T-helper 1 cell treated with Interleukin-12 subunit alpha and Interleukin-12 subunit beta and Interleukin-4 antibody, amounts not matched to agents 30 ng/mL and 1 ng/mL, for 36 hours (primary cell): ENCODE measurements at regions not wholly inside any gene's neighbourhood (a gene's known extent, or its start where the extent isn't known, plus 50 kb on each side); places are given as distances from the start of the nearest gene placed in this dataset.
"Not testable (repeated sequence)": the region's sequence is repeated elsewhere in the genome, so short reads cannot be mapped to it uniquely, and the experiment has no call there.

Experiments
- intact Hi-C: fragments of 100-400 bp; cut with micrococcal nuclease; formaldehyde crosslinking; loops from one replicate; pipeline ENCODE4 v1.15.1; 2024

DNA sequence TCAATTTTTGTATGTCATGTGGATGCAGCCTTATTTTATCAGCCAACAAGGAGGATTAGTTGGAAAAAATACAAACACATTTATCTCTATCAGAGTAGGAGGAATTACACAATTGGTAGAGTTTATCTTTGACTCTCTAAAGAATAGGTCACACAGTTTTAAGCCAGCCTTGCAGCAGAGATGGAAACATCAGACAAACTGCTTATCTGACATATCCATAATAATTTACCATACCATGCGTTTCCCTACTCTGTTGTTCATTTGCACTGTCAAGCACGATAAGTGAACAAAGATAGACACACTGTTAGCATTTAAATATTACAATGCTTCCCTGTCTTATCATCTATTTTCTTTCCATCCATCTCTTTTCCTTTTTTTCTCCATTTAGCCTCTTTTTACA is 283.7 kb upstream of the SMIM30 start:
- intact Hi-C loops, result no loop called here

DNA sequence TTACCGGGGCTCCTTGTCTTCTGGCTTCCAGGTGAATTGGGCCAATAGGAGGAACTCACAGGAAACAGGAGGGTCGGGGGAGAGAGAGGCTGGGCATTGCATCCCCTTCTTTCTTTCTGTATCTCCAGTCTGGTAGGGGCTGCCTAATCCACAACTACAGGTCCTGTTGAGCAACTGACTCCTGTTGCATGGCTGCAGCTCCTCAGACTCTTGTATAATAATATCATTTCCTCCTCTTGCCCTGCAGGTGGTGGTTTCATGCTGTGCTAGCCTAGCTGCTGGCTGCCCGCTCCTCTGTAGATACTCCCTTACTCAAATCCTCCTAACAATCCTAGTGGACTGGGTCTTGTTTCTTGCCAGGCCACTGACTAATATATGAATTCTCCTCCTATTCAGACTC is 276.5 kb upstream of the SMIM30 start:
- intact Hi-C loops, result no loop called here

DNA sequence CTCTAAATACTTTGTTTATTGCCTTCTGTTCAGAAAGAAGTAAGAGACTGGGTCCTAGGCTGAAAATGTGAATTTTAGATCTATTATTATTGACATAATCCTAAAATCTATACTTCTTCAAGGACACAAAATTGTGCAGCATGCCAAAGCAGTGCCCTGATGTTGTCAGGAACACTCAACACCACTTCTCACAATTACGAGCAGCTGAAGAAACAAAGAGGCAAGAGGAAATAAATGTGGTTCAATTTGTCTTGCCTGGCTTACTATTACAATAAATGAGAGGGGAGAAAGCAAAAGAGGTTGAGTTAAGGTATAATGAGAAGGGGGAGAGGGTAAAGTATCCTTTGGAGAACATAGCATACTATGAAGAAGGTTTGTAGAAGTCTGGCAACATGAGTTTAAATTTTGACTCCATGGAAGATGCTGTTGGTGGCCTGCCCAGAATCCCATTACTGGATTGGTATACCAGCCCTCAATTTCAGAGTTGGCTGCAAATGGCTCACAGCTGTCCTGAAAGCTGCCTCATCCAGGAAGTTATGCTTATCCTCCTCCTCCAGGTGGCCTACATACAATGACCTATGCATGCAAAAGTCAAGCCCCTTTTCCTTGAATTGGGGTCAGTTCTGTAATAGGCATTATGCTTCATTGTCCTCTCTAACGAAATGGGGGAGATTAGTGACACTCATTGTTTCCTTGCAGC is 274.6 kb upstream of the SMIM30 start:
- intact Hi-C loops, result no loop called here

DNA sequence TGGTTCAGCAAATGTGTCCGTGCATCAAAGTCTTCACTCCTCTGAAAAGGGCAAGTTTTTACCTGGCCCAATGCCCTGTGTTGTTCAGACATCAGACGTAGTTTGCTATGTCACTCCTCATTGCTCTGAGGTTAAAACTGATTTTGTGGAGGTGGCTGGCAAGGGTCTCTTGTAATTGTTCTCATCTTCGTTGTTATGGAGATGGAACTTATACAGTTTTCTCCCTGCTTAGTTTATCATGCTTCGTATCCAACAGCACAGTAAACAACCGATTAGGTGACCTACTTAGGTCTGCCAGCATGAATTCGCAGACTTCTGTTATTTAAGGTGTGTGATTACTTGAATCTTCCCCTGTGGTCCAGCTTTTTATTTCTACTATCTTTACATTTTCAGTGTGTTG is 274.1 kb upstream of the SMIM30 start:
- intact Hi-C loops, result no loop called here

DNA sequence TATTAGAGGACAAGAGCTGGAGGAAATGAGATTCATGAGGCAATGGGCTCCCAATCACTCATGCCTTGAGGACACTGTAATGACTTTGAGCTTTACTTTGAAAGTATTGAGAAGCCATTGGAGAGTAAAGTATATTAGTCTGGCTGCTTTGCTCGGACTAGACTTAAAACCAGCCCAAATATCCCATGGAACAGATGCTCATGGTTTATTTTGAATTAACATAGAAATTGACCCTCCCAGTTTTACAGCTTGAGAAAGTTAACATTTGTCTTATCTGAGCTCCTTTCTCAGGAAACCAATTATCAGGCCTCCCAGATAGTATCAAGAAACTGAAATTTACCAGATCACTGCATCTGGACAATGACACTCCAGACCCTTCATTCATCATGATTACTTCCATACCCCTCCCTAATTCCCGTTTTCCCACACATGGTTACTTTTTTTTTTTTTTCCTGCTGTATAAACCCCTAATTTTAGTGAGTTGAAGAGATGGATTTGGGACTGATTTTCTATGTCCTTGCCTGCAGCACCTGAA is 270.8 kb upstream of the SMIM30 start:
- intact Hi-C loops, result no loop called here

DNA sequence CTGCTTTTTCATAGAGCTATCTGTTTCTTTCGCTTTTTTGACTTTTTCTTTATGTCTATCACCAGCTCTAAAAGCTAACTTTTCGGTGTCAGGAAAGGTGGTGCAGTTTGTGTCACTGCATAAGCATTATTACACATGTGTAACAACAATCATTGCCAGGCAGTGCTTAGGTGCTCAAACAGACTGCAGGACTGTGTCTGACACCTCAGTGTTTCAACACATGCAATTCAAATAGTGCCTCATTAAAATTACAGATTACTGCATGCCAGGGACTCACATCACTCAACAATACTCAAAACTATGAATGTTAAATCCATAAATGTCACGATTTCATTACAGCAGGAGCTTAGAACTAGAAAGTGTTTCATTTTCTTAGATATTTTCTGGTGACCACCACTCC is 265.3 kb upstream of the SMIM30 start:
- intact Hi-C loops, result no loop called here

DNA sequence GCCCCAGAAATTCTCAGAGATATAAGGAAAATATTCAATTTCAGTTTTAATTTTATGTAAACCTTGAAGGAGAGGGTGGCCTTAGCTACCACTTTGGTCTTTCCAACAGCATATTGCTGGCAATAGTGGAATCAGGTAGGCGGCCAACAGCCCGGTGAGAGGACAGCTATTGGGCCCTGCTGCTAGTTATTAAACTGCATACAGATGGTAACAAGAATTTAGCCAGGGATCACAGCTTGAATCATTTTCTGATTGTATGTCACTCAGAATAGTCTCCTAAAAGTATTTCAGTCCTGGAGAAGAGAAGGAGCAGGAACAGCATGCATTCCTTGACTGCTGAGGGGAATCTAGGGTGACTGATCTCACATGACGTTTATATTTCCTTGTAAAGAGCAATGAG is 261.4 kb upstream of the SMIM30 start:
- intact Hi-C loops, result no loop called here

DNA sequence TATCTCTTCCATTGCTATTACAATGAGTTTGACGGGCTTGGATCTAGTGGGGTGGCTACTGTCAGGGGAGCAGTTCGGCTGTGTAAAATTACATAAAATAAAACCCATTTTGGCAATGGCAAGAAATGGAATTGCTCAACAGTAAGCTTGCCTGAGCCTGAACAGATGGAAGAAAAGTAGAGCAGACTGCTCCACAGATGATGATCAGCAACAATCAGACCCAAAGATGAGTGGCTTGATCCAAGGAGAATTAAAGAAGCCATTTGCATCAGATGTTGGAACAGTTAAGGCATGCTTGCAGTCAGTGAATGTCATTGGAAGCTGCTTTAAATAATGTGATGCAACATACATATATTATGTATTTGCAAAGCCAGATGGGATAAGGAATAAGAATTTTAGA is 256.6 kb upstream of the SMIM30 start:
- intact Hi-C loops, result no loop called here

DNA sequence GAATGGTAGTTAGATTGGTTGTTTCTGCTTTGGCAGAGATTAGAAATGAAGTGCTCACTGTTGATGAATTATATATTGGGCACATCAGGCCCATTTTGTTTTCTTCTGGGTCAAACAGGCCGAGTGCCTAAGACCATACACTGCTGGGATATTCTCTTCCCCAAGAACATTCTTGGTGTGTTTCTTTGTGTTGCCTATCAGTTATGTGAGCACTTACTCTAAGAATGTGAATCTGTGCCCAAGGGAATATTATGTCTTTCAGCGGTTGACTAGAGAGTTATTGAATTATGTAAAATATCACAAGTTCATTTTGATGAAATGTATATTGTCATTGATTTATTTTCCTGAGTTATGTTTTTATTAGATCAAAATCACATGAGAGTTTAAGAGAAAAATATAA is 255.5 kb upstream of the SMIM30 start:
- intact Hi-C loops, result no loop called here

DNA sequence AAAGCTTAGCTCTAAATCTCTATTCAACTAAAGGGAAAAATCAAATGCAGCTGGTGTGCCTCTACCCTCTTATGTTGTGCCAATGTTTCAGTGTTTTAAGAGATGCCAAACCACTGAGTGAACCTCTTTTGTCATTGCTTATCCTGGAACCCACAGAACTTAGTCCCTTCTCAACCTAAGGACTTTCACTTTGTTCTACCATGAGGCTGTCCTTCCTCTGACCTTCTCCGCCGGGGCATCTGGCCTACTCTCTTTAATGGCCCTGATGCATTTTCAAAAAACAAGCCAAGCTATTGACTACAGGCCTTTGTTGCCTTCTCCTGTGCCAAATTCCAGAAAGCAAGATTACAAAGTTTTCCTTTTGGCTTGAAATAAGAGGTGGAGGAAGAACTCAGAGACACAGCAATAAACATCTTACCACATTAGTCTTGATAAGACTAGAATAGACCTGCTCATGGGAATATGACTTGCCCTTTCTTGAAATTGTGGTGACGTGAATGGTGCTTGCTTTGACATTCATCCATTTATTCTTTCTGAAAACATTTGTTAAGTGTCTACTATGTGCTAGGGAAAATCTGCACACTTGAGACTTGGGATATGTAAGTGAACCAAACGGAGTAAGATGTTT is 253.2 kb upstream of the SMIM30 start:
- intact Hi-C loops, result no loop called here

DNA sequence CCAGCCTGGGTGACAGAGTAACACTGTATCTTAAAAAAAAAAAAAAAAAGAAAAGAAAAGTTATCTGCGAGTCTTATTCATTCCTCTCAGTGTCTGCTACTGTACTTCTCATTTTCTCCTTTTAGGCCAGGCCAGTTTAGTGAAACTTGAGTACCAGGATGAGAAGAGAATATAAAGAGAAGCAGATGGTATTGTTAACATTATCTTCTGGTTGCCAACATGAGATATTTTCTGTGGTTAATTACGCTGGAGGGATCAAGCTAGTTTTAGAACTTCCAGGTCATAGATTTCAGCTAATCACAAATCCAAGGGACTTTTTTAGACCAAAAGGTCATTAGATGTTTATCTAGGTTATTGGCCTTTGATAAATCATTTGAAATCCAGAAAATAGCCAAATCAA is 252.6 kb upstream of the SMIM30 start:
- intact Hi-C loops, result no loop called here

DNA sequence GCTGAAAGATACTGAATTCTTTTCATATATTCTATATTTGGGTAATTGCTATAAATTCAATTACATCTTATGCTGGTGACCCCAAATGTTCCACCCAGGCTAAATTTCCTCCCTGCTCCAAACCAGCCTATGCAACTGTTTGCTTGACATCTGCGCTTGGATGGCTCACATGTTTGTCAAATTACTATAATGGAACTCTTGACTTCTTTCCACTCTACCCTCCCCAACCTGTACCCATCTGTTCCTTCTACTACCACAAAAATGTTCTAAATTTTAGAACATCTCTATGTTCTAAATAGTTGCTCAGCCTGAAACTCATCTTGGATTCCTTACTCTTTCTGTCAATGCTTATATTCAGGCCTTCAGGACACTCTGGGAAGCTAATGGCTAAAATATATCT is 249.9 kb upstream of the SMIM30 start:
- intact Hi-C loops, result no loop called here

DNA sequence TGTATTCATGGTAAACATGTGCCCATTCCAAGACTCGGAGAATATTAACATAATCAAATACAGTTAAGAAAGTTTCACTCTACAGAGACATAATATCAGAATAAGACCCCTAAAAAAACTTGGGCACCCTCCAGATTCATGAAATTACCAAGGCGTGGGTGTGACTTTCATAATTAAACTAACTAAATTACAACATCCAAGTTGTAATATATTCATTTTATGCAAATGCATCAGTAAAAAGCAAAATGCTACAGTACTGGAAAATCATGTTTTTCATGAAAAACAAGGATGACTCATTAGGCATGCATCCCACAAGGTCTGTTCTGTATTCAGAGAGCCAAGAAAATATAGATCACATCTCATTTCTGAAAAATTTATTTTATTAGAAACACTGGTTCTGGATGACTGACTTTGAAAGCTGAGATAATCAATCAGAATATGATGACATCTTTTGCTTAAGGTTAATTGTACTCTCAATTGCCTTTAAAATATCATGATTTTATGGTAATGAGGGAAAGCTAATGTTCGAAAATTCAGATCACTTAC is 248.8 kb upstream of the SMIM30 start:
- intact Hi-C loops, result no loop called here

DNA sequence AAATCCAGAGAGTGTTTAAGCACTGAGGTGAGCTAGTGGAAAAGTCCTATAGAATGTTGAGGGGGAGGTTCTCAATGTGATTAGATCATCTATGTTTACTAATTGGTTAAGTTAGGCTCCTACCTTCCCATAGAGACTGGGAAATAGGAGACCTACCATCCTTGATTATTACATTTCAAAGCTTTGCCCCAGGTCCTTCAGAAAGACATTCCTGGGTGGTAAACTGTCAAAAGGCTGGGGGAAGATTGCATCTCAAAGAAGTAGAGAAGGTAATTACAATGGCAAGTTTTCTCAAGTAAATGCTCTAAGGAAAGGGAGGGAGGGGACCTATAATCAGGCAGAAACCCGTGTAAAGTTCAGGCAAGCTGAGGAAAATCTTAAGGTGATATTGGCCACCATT is 247.8 kb upstream of the SMIM30 start:
- intact Hi-C loops, result no loop called here

DNA sequence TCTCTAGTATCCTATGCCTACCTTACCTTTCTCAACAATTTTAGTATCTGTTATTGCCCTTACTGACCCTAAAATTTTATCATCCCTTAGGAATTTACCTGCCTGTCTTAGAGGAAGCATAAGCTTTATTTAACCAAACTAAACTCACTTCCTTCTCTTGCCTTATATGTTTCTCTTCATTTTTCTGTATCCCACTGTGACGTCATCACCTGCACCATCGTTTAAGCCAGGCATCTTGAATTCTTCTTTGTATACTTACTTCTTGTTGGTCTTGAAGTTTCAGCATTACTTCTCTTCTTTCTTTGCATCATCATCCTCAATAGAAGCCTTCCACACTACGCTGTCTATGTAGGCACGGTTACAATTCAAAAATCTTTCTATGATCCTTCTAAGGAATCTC is 231.0 kb upstream of the SMIM30 start:
- intact Hi-C loops, result no loop called here

DNA sequence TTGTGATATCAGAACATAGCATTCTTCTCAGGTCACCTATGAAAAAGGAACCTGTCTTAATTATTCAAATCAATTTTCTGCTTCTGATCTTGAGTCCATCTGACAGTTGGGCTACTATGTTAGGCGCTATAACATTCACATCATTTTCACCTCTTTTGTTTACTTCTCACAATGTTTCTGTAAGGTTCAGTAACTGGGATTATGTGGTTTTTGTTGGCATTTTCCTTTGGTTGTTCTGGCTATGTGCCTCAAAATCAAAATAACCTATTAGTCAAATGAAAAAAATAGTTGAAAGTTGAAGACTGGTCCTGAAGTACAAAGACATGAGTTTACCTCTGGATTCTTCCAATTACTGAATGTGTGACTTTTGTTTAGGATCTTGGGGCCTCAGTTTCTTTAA is 221.3 kb upstream of the SMIM30 start:
- intact Hi-C loops, result no loop called here

DNA sequence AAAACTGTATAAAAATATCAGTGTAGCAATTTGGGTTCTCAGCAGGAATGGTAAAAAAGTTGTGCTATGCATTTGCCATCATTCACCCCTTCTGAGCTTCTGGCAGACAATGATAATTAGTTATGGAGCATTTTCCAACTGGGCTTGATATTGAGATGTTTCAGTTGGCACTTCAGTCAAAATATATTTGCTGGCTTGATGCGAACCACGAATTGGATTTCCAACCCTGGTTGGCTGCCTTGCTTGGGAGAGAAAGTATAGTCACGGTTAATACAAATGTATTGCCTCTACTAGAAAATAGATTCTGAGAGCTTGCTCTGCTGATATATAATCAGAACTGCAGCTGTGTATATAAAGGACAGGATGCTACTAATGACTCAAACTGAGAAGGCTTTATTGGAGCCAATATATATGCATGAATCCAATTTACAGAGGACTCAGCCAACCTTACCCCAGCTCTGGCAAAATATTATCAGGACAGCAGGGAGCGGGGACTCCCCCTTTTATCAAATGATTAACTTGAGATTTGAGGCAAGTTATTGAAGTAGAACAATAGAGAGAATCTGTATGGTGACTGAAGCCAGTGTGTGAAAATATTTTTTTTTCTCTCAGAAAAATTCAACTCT is 219.8 kb upstream of the SMIM30 start:
- intact Hi-C loops, result no loop called here

DNA sequence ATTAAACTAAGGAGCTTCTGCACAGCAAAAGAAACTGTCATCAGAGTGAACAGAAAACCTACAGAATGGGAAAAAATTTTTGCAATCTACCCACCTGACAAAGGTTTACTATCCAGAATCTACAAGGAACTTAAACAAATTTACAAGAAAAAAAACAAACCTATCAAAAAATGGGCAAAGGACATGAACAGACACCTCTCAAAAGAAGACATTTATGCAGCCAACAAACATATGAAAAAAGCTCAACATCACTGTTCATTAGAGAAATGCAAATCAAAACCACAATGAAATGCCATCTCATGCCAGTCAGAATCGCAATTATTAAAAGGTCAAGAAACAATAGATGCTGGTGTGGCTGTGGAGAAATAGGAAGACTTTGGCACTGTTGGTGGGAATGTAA is 218.5 kb upstream of the SMIM30 start:
- intact Hi-C loops, result not testable (repeated sequence)

DNA sequence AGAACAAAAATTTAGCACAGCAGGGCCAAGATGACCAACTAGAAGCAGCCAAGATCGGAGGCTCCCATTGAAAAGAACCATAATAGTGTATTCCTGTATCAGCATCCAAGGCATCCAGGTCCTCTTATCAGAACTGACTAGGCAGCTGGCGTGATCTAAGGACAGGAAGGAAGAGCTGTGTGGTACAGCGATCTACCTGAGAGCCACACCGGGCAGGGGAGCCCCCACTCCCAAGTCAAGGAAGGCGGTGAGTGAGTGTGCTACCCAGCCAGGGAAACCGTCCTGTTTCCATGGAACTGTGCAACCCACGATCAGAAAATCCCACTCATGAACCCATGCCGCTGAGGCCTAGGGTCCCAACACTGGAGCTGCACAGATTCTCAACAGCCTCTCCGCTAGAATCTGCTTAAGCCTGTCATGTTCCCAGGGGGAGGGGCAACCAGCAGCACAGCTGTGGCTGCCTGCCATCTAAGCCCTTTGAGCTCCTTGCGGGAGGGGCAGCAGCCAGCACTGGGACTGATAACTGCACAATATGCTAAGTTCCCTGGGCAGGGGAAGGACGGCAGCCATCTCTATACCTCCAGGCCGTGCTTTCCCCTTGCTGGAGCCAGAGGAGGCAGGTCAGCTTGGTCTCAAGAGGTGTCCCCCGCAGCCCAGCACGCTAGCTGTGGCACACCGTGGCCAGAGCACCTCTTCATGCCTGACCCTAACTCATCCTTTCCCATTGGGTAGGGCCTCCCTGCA is 213.0 kb upstream of the SMIM30 start:
- intact Hi-C loops, result no loop called here

DNA sequence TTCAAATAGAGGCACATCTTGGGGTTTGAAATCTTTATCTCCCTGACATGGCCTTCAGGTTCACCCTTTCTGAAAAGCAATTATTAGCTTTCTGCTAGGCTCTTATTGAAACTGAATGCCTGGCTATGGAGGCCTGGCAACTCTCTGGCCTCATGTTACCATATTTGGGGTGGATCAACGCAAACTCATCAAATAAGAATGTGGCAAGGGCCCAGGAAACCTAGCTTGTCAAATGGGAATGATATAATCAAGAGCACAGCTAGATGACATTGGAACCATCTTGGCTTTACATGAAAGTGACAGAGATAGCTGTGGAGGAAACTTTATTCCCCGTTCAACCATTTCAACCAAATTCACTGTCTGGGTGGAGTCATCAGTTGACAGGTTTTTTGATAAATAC is 202.8 kb upstream of the SMIM30 start:
- intact Hi-C loops, result no loop called here

DNA sequence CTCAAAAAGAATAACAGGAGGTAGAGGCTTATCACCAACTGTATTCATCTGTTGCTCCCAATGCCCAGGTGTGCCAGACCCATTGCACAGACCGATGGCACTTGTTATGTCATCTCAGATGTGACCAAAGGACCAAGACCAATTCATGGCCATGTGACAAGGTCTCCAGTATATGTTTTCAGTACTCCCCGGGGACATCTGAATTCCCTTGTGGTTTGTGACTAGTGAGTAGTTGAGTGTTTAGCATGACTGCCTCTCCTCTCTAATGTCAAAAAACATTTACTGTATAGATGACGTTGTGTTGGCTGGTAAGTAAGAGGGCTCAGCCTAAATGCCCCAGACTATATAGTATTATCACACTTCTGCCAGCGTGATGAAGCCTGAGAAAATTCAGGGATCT is 202.1 kb upstream of the SMIM30 start:
- intact Hi-C loops, result no loop called here

DNA sequence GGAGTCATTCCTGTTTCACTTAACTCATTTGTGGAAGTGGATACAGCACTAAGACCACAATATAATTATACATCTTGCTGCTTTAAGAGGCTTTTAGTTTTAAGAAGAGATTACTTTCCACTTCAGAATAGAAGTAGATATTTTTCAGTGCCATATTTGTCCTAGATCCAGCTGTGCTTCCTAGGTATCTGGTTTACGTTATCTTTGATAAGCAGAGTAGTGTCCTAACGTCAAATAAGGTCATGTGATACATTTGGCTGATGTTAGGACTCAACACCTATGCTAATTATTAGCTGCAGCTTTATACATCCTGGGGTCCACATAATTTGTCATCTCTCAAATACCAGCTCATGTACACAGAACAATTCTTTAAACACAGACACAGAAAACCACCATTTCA is 196.2 kb upstream of the SMIM30 start:
- intact Hi-C loops, result no loop called here
